ENCODE measurements at regions not wholly inside any gene's neighbourhood (a gene's known extent, or its start where the extent isn't known, plus 50 kb on each side); places are given as distances from the start of the nearest gene placed in this dataset.

DNA sequence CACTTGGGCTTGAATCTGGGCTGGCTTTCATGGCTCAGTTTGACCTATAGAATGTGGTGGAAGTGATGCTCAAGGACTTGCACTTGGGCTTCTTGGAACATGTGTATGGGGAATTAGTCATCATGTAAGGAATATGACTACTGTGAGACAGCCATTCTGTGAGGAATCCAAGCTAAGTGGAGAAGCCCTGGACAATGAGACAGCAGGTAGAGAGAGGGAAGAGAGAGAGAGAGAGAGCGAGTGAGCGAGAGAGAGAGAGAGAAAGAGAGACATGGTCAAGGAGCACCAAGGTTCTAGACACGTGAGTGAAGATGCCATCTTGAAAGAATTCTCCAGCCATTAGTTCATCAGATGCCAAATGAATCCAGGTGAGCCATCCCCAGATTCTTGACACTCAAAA is 261.6 kb upstream of the SORL1-AS1 start:
- no peak overlapping the region for H3K4me2 ChIP-seq (ENCODE audit: low read length)
- BruUV-seq (replicated peaks), result no TSS peak
- ChIA-PET POLR2A (no interaction called here), CTCF (no interaction called here), RAD21 (ENCODE audit: low non-redundant PET in 1 of 2, low total read pairs in 2 of 2, uncharacterized antibody in 2 of 2, unreplicated experiment in 2 of 2) (no interaction called here)
- no peak overlapping the region for H2AFZ ChIP-seq (ENCODE audit: low read depth, low read length, poor library complexity, severe bottlenecking)
- intact Hi-C loops (cut with micrococcal nuclease), result no loop called here
- H3K4me3 ChIP-seq (replicated peaks in 1 of 2; ENCODE audit: low read depth in 1 of 2, low read length in 2 of 2), result no peak overlapping the region
- no peak for DNase-seq (ENCODE audit: low read depth, low spot score)
- no peaks in the 10 kb centered on the region for H3K36me3 ChIP-seq (ENCODE audit: control insufficient read depth in 1 of 2, insufficient read depth in 2 of 2, low read length in 2 of 2)
- ATAC-seq, result no peak
- no peaks in the 10 kb centered on the region for H3K27me3 ChIP-seq (ENCODE audit: insufficient read depth, low read length)
- H3K9ac ChIP-seq (ENCODE audit: low read length), result no peak overlapping the region
- H3K9me2 ChIP-seq (ENCODE audit: insufficient read depth), result no peaks in the 10 kb centered on the region; the same call in 1 of the 2 replicates
- TF ChIP-seq, protein P1, sequence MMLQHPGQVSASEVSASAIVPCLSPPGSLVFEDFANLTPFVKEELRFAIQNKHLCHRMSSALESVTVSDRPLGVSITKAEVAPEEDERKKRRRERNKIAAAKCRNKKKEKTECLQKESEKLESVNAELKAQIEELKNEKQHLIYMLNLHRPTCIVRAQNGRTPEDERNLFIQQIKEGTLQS (IDR thresholded peaks at IDR 0.05), result no peak
- TF ChIP-seq JUND (IDR thresholded peaks at IDR 0.05), result no peak
- no peak for TF ChIP-seq FOSL1 (IDR thresholded peaks at IDR 0.05; ENCODE audit: low read depth)
- H4K20me1 ChIP-seq (ENCODE audit: insufficient read depth), result no peaks in the 10 kb centered on the region
- H3K9me3 ChIP-seq (ENCODE audit: control insufficient read depth in 1 of 2, insufficient read depth in 1 of 2, low read depth in 1 of 2, low read length in 2 of 2), result no peaks in the 10 kb centered on the region
- peaks cover 0 to 19% of the 10 kb centered on the region in 2 experiments; a peak in 1 of 4 replicates for H3K4me1 ChIP-seq (ENCODE audit: control insufficient read depth in 1 of 2, insufficient read depth in 2 of 2, low read length in 2 of 2)
- H3K79me2 ChIP-seq (ENCODE audit: insufficient read depth, low read length), result no peaks in the 10 kb centered on the region
- H3K27ac ChIP-seq (ENCODE audit: low read depth, low read length), result no peak overlapping the region

DNA sequence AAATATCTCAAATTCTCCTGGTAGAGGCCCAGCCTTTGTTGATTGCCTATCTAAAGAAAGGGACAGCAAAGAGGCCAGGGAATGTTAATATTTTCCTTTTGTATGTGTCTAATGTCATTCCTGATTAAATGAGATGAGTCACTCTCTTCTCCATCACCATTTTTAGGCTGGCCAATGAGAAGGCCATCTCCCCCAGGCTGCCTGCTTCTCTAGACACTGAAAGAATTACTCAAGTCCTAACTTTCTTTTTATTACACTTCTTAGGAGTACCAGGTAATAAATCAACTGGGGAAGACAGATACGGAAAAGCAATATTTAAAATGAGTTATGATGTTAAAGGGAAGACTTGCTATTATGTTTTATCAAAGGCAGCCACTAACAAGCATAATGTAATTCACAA is 259.2 kb upstream of the SORL1-AS1 start:
- no peak overlapping the region for H3K4me2 ChIP-seq (ENCODE audit: low read length)
- ChIA-PET RAD21 (ENCODE audit: low non-redundant PET in 1 of 2, low total read pairs in 2 of 2, uncharacterized antibody in 2 of 2, unreplicated experiment in 2 of 2) (no interaction called here), CTCF (no interaction called here), POLR2A (no interaction called here)
- no peaks in the 10 kb centered on the region for H3K36me3 ChIP-seq (ENCODE audit: control insufficient read depth in 1 of 2, insufficient read depth in 2 of 2, low read length in 2 of 2)
- no TSS peak for BruUV-seq (replicated peaks)
- H3K27ac ChIP-seq (ENCODE audit: low read depth, low read length), result no peak overlapping the region
- TF ChIP-seq CEBPB (IDR thresholded peaks at IDR 0.05; ENCODE audit: low read depth) (no peak), TCF7L2 (IDR thresholded peaks at IDR 0.05; ENCODE audit: borderline replicate concordance, extremely low read depth, insufficient read depth, insufficient read length) (no peak), EZH2 (IDR thresholded peaks at IDR 0.05) (no peak), SIN3A (IDR thresholded peaks at IDR 0.05; ENCODE audit: low read depth) (no peak), SP1 (IDR thresholded peaks at IDR 0.05; ENCODE audit: low read depth) (no peak), ZFX (IDR thresholded peaks at IDR 0.05) (no peak)
- H3K27me3 ChIP-seq (ENCODE audit: insufficient read depth, low read length), result no peaks in the 10 kb centered on the region
- no peak for ATAC-seq
- no peaks in the 10 kb centered on the region; the same call in 1 of the 2 replicates for H3K9me2 ChIP-seq (ENCODE audit: insufficient read depth)
- H3K9me3 ChIP-seq (ENCODE audit: control insufficient read depth in 1 of 2, insufficient read depth in 1 of 2, low read depth in 1 of 2, low read length in 2 of 2), result no peaks in the 10 kb centered on the region
- DNase-seq (ENCODE audit: low read depth, low spot score), result no peak
- no peaks in the 10 kb centered on the region for H3K79me2 ChIP-seq (ENCODE audit: insufficient read depth, low read length)
- H3K4me3 ChIP-seq (replicated peaks in 1 of 2; ENCODE audit: low read depth in 1 of 2, low read length in 2 of 2), result no peak overlapping the region
- intact Hi-C loops (cut with micrococcal nuclease), result no loop called here
- H4K20me1 ChIP-seq (ENCODE audit: insufficient read depth), result no peaks in the 10 kb centered on the region
- H3K9ac ChIP-seq (ENCODE audit: low read length), result no peak overlapping the region
- no peak overlapping the region for H2AFZ ChIP-seq (ENCODE audit: low read depth, low read length, poor library complexity, severe bottlenecking)
- H3K4me1 ChIP-seq (ENCODE audit: control insufficient read depth in 1 of 2, insufficient read depth in 2 of 2, low read length in 2 of 2), result peaks cover 0 to 19% of the 10 kb centered on the region in 2 experiments; a peak in 1 of 4 replicates

Data from HCT116 (cell line).